HG02759 (cell line): ENCODE measurements at regions not wholly inside any gene's neighbourhood (a gene's known extent, or its start where the extent isn't known, plus 50 kb on each side); places are given as distances from the start of the nearest gene placed in this dataset.
"Not testable (repeated sequence)": the region's sequence is repeated elsewhere in the genome, so short reads cannot be mapped to it uniquely, and the experiment has no call there.

ENCODE experiments used
- ATAC-seq: cut with Tn5 transposase; IDR thresholded peaks from one replicate; pipeline ENCODE4 v1.9.1; 2021; ENCODE audit warnings: mild to moderate bottlenecking, moderate library complexity; ENCODE audit not compliant: unreplicated experiment

GRCh38 chr1:60918867-60919266, 163.5 kb upstream of the NFIA start:
- no peak for ATAC-seq

- no peak for ATAC-seq
These were observed 165.5 kb upstream of the NFIA start for GRCh38 chr1:60916906-60917305.

- no peak for ATAC-seq
These were observed 166.2 kb upstream of the NFIA start for GRCh38 chr1:60916199-60916598.

GRCh38 chr1:60915441-60915840, 166.9 kb upstream of the NFIA start:
- ATAC-seq: no peak

GRCh38 chr1:60914982-60915381, 167.4 kb upstream of the NFIA start:
- no peak for ATAC-seq

DNA sequence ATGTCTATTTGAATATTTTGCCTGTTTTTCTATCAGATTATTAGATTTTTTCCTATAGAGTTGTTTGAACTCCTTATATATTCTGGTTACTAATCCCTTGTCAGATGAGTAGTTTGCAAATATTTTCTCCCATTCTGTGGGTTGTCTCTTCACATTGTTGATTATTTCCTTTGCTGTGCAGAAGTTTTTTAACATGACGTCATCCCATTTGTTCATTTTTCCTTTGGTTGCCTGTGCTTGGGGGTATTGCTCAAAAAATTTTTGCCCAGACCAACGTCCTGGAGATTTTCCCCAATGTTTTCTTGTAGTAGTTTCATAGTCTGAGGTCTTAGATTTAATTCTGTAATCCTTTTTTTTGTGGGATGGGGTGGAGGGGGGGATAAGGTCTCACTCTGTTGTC, 168.7 kb upstream of the NFIA start:
- ATAC-seq: not testable (repeated sequence)

- ATAC-seq: no peak
These were observed 169.3 kb upstream of the NFIA start for GRCh38 chr1:60913039-60913438.

DNA sequence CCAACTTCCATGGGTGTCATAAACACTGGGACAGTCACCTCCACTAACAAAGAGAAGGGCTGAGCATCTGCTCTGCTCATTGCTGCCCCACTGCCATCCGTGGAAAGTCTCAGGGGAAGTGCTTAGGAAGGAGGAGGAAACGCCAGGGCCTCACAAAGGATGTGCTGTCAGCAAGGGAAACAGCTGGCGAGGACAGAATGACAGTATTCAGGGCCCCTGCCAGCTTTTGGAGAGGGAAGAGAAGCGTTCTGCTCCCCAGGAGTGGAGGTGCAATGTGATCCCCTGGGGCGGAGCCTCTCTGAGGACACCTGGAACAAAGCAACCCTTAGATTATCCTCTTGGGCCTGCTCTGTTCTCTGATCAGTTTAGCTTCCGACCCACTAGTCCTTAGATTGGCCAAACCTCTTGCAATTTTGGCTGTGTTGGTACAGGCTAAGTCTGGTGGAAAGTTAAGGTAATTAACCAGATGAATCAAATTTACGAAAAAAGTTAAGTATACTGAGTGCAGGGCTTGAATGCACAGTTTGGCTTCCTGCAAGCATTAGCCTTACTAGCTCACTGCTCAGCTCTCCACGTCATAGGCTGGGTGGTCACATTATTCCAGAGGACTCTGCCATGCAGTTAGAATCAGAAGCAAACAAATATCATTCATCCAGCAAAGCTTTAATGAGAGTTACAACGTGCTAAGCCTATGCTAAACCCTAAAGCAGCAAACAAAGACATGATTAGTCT, 170.2 kb upstream of the NFIA start:
- no peak for ATAC-seq

- ATAC-seq: no peak
These were observed 174.2 kb upstream of the NFIA start for GRCh38 chr1:60908159-60908558.

DNA sequence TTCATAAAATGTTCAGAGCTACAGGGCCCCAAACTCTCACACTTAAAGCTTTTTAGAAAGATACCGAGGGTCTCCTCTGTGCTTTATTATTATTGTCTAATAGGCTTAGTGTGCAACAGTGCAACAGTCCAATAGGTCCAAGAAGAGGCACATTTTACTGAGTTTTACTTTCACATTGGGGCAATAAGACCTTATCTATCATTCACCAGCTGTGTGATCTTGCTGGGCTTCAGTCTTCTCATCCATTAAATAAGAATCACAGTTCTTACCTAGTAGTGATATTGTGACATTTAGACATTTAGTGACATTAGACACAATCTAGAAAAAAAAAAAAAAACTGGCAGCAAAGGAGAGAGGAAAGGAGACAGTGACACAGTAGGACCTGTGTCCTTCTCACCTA, 175.8 kb upstream of the NFIA start:
- no peak for ATAC-seq

- ATAC-seq: no peak
These were observed 176.3 kb upstream of the NFIA start for GRCh38 chr1:60906039-60906438.

GRCh38 chr1:60904099-60904851, 178.1 kb upstream of the NFIA start:
- ATAC-seq: no peak

DNA sequence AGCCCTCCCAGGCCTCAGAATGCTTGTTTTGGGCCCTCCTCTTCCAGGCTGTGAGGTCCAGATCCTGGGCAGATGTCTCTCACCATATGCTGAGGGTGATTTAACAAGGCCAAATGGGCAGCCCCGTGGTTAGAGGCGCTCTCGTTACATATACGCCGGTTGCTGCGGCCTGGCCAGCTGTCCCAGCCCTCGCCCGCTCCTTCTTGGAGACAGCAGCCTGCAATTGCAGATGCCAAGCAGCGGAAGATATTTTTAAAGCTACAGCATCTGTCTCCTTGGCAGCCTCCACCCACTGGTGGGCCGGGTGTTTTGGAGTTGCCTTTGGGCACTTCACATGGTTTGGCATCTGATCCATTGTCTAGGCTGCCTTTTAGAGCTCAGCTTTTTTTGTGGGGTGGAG, 178.8 kb upstream of the NFIA start:
- ATAC-seq: no peak

GRCh38 chr1:60899464-60899863, 182.9 kb upstream of the NFIA start:
- no peak for ATAC-seq

- peak; percentile 88 for ATAC-seq
These were observed 183.4 kb upstream of the NFIA start for GRCh38 chr1:60898987-60899386.

GRCh38 chr1:60898413-60898812, 183.9 kb upstream of the NFIA start:
- ATAC-seq: no peak

- no peak for ATAC-seq
These were observed 185.5 kb upstream of the NFIA start for GRCh38 chr1:60896701-60897363.

- no peak for ATAC-seq
These were observed 186.7 kb upstream of the NFIA start for GRCh38 chr1:60895701-60896100.

DNA sequence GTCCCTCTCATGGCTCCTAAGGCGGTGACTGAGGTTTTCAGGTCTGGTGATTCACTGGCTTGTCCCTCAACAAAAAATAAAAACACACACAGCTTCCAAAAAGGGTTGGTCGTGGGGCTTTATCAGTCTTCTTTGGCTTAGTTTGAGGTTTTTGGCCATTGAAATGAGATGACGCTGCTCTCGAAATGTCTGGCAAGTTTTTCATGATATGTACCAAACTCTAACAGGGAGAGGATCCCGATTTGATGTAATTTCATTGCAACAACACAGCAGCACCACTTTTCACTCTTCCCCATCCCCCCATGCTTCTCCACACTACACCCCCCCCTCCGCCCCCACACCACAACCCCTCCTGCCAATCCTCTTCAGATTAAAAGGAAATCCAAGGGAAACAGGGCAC, 187.1 kb upstream of the NFIA start:
- ATAC-seq: no peak

GRCh38 chr1:60894741-60895140, 187.6 kb upstream of the NFIA start:
- no peak for ATAC-seq

GRCh38 chr1:60894130-60894529, 188.2 kb upstream of the NFIA start:
- no peak for ATAC-seq
